Lower leg skin (tissue), 3 donors: ENCODE measurements at regions not wholly inside any gene's neighbourhood (a gene's known extent, or its start where the extent isn't known, plus 50 kb on each side); places are given as distances from the start of the nearest gene placed in this dataset.

ENCODE experiments used
- CTCF ChIP-seq, 3 donors: fragments of 450-650 bp; IDR thresholded peaks; one replicate each; pipeline ENCODE4 v1.5.1; 2016; ENCODE audit warnings: antibody characterized with exemption in 3 of 3, mild to moderate bottlenecking in 3 of 3, moderate library complexity in 2 of 3
- POLR2A ChIP-seq, 2 donors: fragments of 450-650 bp; IDR thresholded peaks; one replicate each; pipeline ENCODE4 v1.6.1; 2016 to 2017; ENCODE audit warnings: antibody characterized with exemption in 2 of 2, mild to moderate bottlenecking in 1 of 2, moderate library complexity in 1 of 2

- no peak for TF ChIP-seq CTCF (IDR thresholded peaks at IDR 0.05)
- no peak for TF ChIP-seq POLR2A (IDR thresholded peaks at IDR 0.05)
Measured at GRCh38 chr13:33636243-33636642, 181.7 kb upstream of the RFC3 start.
